H9 (cell line): ENCODE measurements at regions not wholly inside any gene's neighbourhood (a gene's known extent, or its start where the extent isn't known, plus 50 kb on each side); places are given as distances from the start of the nearest gene placed in this dataset.

Source experiments
- DNase-seq: peaks from one replicate; pipeline ENCODE4 v3.0.0-alpha.2; 2017
- H2AFZ ChIP-seq: one replicate; pipeline ENCODE4 v1.6.1; 2013; ENCODE audit warnings: mild to moderate bottlenecking, low read length, control low read depth, moderate library complexity
- H2AK5ac ChIP-seq: 2 replicates; pipeline ENCODE4 v1.6.1; 2013; ENCODE audit warnings: low read length, control low read depth, mixed read lengths; ENCODE audit not compliant: insufficient read length
- H2BK120ac ChIP-seq: one replicate; pipeline ENCODE4 v1.6.1; 2013; ENCODE audit warnings: low read depth, mild to moderate bottlenecking, low read length, control low read depth, inconsistent platforms; ENCODE audit not compliant: poor library complexity, severe bottlenecking
- H2BK12ac ChIP-seq: 2 replicates; pipeline ENCODE4 v1.6.1; 2013; ENCODE audit warnings: low read length, control low read depth, mixed read lengths, low read depth; ENCODE audit not compliant: insufficient read length
- H2BK15ac ChIP-seq: 2 replicates; pipeline ENCODE4 v1.6.1; 2013; ENCODE audit warnings: low read depth, low read length, control low read depth
- H2BK20ac ChIP-seq: one replicate; pipeline ENCODE4 v1.6.1; 2013; ENCODE audit warnings: low read depth, mild to moderate bottlenecking, low read length, control low read depth, inconsistent platforms; ENCODE audit not compliant: poor library complexity, severe bottlenecking
- H2BK5ac ChIP-seq: 2 replicates; pipeline ENCODE4 v1.6.1; 2013; ENCODE audit warnings: low read length, control low read depth, mixed read lengths; ENCODE audit not compliant: insufficient read length
- H3K14ac ChIP-seq: 2 replicates; pipeline ENCODE4 v1.6.1; 2013; ENCODE audit warnings: low read length, control low read depth; ENCODE audit not compliant: insufficient read depth
- H3K18ac ChIP-seq: 2 replicates; pipeline ENCODE4 v1.6.1; 2013; ENCODE audit warnings: low read depth, mild to moderate bottlenecking, mixed read lengths, low read length, control low read depth; ENCODE audit not compliant: insufficient read length
- H3K23ac ChIP-seq: 2 replicates; pipeline ENCODE4 v1.6.1; 2013; ENCODE audit warnings: low read length, control low read depth, mixed read lengths, low read depth; ENCODE audit not compliant: insufficient read length
- H3K23me2 ChIP-seq: 2 replicates; pipeline ENCODE4 v1.6.1; 2013; ENCODE audit warnings: low read depth, mild to moderate bottlenecking, mixed read lengths, low read length, control low read depth; ENCODE audit not compliant: insufficient read length, poor library complexity, severe bottlenecking
- H3K27ac ChIP-seq: 2 replicates; pipeline ENCODE4 v1.5.1; 2013; ENCODE audit warnings: low read length, control low read depth, mixed read lengths, low read depth; ENCODE audit not compliant: insufficient read length
- H3K27me3 ChIP-seq: 2 replicates; pipeline ENCODE4 v1.6.1; 2013; ENCODE audit warnings: low read length, control low read depth, inconsistent platforms; ENCODE audit not compliant: insufficient read depth
- H3K4ac ChIP-seq: 2 replicates; pipeline ENCODE4 v1.6.1; 2013; ENCODE audit warnings: low read depth, mild to moderate bottlenecking, control low read depth, inconsistent platforms, low read length, moderate library complexity
- H3K4me1 ChIP-seq: 2 replicates; pipeline ENCODE4 v1.6.1; 2013; ENCODE audit warnings: low read length, control low read depth, inconsistent platforms; ENCODE audit not compliant: insufficient read depth
- H3K4me2 ChIP-seq: 2 replicates; pipeline ENCODE4 v1.6.1; 2013; ENCODE audit warnings: low read length, control low read depth, mixed read lengths; ENCODE audit not compliant: insufficient read length, insufficient read depth
- H3K56ac ChIP-seq: 2 replicates; pipeline ENCODE4 v1.6.1; 2013; ENCODE audit warnings: low read depth, mild to moderate bottlenecking, mixed read lengths, low read length, control low read depth; ENCODE audit not compliant: insufficient read length
- H3K79me1 ChIP-seq: 2 replicates; pipeline ENCODE4 v1.6.1; 2013; ENCODE audit warnings: low read depth, mild to moderate bottlenecking, moderate library complexity, low read length, control low read depth, inconsistent platforms; ENCODE audit not compliant: insufficient read depth, poor library complexity, severe bottlenecking
- H3K79me2 ChIP-seq: 2 replicates; pipeline ENCODE4 v1.6.1; 2013; ENCODE audit warnings: low read length, control low read depth, inconsistent platforms; ENCODE audit not compliant: insufficient read depth
- H3K9ac ChIP-seq: 2 replicates; pipeline ENCODE4 v1.6.1; 2013; ENCODE audit warnings: low read length, control low read depth, mixed read lengths; ENCODE audit not compliant: insufficient read length; ENCODE audit errors: extremely low read depth
- H3K9me3 ChIP-seq: one replicate; pipeline ENCODE4 v1.6.1; 2013; ENCODE audit warnings: low read depth, low read length, inconsistent platforms; ENCODE audit not compliant: control insufficient read depth
- H3T11ph ChIP-seq: one replicate; pipeline ENCODE4 v1.6.1; 2013; ENCODE audit warnings: mild to moderate bottlenecking, low read length, control low read depth, inconsistent platforms
- H4K20me1 ChIP-seq: one replicate; pipeline ENCODE4 v1.6.1; 2013; ENCODE audit not compliant: control insufficient read depth, insufficient read length, insufficient read depth
- H4K5ac ChIP-seq: 2 replicates; pipeline ENCODE4 v1.6.1; 2013; ENCODE audit warnings: low read depth, mild to moderate bottlenecking, mixed read lengths, low read length, control low read depth; ENCODE audit not compliant: insufficient read length
- H4K8ac ChIP-seq: replicated peaks from 2 replicates; pipeline ENCODE4 v1.6.1; 2013; ENCODE audit warnings: low read length, control low read depth, mixed read lengths, low read depth; ENCODE audit not compliant: insufficient read length
- H4K91ac ChIP-seq: 2 replicates; pipeline ENCODE4 v1.6.1; 2013; ENCODE audit warnings: low read depth, mild to moderate bottlenecking, moderate library complexity, mixed read lengths, low read length, control low read depth; ENCODE audit not compliant: insufficient read length
- H3K27ac Mint-ChIP-seq, 3 experiments: 2 replicates in 2 of 3; 3 replicates in 1 of 3; pipeline ENCODE4 v1.8.0; 2020 to 2021; ENCODE audit warnings: mixed read lengths in 3 of 3, mild to moderate bottlenecking in 1 of 3, moderate library complexity in 1 of 3
- H3K27me3 Mint-ChIP-seq: 2 replicates; pipeline ENCODE4 v1.8.0; 2021; ENCODE audit warnings: low read depth, mild to moderate bottlenecking, moderate library complexity, mixed read lengths
- H3K36me3 Mint-ChIP-seq, 3 experiments: 2 replicates in 2 of 3; 3 replicates in 1 of 3; pipeline ENCODE4 v1.8.0; 2020 to 2021; ENCODE audit warnings: low read depth in 3 of 3, mixed read lengths in 3 of 3; ENCODE audit not compliant: insufficient read depth in 1 of 3
- H3K4me1 Mint-ChIP-seq, 2 experiments: 2 replicates each; pipeline ENCODE4 v1.8.0; 2020; ENCODE audit warnings: mixed read lengths in 2 of 2
- H3K4me3 Mint-ChIP-seq, 2 experiments: 2 replicates in 1 of 2; 3 replicates in 1 of 2; pipeline ENCODE4 v1.8.0; 2020 to 2021; ENCODE audit warnings: mild to moderate bottlenecking in 2 of 2, mixed read lengths in 2 of 2, moderate library complexity in 1 of 2
- H3K9me3 Mint-ChIP-seq, 2 experiments: 2 replicates in 1 of 2; 3 replicates in 1 of 2; pipeline ENCODE4 v1.8.0; 2020; ENCODE audit warnings: mild to moderate bottlenecking in 2 of 2, mixed read lengths in 2 of 2, moderate library complexity in 1 of 2
- WGBS: extraction: QIAGEN DNeasy Blood & Tissue Kit; methylation state at CpG from one replicate; pipeline ENCODE4 v1.1.7; 2013; ENCODE audit warnings: missing lambda C conversion rate, low lambda C conversion rate, mixed read lengths; ENCODE audit not compliant: insufficient read length; ENCODE audit errors: extremely low coverage; 5-methylcytosine and 5-hydroxymethylcytosine counted together
- TF ChIP-seq, protein P1 (sequence below): fragments of 200-600 bp; sonication (generic); conservative IDR thresholded peaks from 3 replicates; pipeline ENCODE4 v1.8.0; 2021; ENCODE audit warnings: antibody characterized with exemption, mild to moderate bottlenecking

DNA sequence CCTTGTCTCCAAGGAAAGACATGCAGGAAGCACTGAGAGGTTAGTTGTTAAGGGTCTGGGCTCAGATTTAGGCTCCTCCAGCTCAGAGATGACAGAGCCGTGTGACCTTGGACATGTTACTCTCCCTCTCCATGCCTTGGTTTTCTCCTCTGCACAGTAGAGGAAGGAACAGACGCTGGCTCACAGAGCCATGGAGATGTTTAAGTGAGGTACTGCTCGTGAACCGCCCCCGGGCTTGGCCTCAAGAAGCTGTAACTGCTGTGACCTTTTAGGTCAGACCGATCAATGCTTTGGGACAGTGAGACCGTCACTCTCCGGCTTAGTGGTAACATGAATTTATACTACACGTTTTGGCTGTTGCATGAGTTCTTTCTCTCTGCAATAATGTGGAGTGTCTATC, 197.4 kb downstream of the C16orf95 start:
- WGBS = no CpG with 5 or more reads among the region's 9 CpGs
- H3K9ac ChIP-seq = no peak overlapping the region
- H3K27me3 ChIP-seq = 0 out of 2 replicates have a peak, but pooled peaks cover 2% of the 10 kb centered on the region
- TF ChIP-seq, protein P1, sequence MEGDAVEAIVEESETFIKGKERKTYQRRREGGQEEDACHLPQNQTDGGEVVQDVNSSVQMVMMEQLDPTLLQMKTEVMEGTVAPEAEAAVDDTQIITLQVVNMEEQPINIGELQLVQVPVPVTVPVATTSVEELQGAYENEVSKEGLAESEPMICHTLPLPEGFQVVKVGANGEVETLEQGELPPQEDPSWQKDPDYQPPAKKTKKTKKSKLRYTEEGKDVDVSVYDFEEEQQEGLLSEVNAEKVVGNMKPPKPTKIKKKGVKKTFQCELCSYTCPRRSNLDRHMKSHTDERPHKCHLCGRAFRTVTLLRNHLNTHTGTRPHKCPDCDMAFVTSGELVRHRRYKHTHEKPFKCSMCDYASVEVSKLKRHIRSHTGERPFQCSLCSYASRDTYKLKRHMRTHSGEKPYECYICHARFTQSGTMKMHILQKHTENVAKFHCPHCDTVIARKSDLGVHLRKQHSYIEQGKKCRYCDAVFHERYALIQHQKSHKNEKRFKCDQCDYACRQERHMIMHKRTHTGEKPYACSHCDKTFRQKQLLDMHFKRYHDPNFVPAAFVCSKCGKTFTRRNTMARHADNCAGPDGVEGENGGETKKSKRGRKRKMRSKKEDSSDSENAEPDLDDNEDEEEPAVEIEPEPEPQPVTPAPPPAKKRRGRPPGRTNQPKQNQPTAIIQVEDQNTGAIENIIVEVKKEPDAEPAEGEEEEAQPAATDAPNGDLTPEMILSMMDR = no peak
- no peak overlapping the region for H2BK120ac ChIP-seq
- no peak overlapping the region for H3K27ac ChIP-seq
- H3K27me3 Mint-ChIP-seq = peaks cover 3% of the 10 kb centered on the region
- no peak overlapping the region for H2BK5ac ChIP-seq
- H3K27ac Mint-ChIP-seq = no peak overlapping the region
- H4K20me1 ChIP-seq = no peaks in the 10 kb centered on the region
- no peak overlapping the region for H2BK20ac ChIP-seq
- no peak overlapping the region for H3K14ac ChIP-seq
- no peak overlapping the region for H4K5ac ChIP-seq
- H3T11ph ChIP-seq = no peak overlapping the region
- no peak overlapping the region for H2AFZ ChIP-seq
- peaks cover 3 to 8% of the 10 kb centered on the region in 2 experiments; a peak in 3 of 4 replicates for H3K4me1 Mint-ChIP-seq
- no peak overlapping the region for H2AK5ac ChIP-seq
- DNase-seq = no peak
- no peaks in the 10 kb centered on the region for H3K79me1 ChIP-seq
- no peak overlapping the region for H3K23ac ChIP-seq
- H4K8ac ChIP-seq = no peak overlapping the region
- no peaks in the 10 kb centered on the region for H3K23me2 ChIP-seq
- H3K18ac ChIP-seq = no peak overlapping the region
- no peak overlapping the region for H3K4me3 Mint-ChIP-seq
- H3K4me1 ChIP-seq = no peaks in the 10 kb centered on the region
- H3K56ac ChIP-seq = no peak overlapping the region
- no peak overlapping the region for H4K91ac ChIP-seq
- no peak overlapping the region for H3K4ac ChIP-seq
- no peaks in the 10 kb centered on the region for H3K79me2 ChIP-seq
- no peak overlapping the region for H2BK15ac ChIP-seq
- no peaks in the 10 kb centered on the region; a peak in 1 of 5 replicates for H3K9me3 Mint-ChIP-seq
- no peak overlapping the region for H2BK12ac ChIP-seq
- no peaks in the 10 kb centered on the region for H3K9me3 ChIP-seq
- H3K36me3 Mint-ChIP-seq = no peaks in the 10 kb centered on the region
- no peak overlapping the region for H3K4me2 ChIP-seq
